OCI-LY7 (cell line): ENCODE measurements at regions not wholly inside any gene's neighbourhood (a gene's known extent, or its start where the extent isn't known, plus 50 kb on each side); places are given as distances from the start of the nearest gene placed in this dataset.

Experiments
- BruUV-seq: library from RNA; stranded (reverse); fragments of 400-500 nt; replicated peaks from 2 replicates; lab custom pipeline; 2021; lab: Mats Ljungman, UMichigan
- CTCF ChIA-PET: fragments of 300-600 bp; sonication (Branson Sonifier 250); formaldehyde crosslinking; loops from one replicate; lab custom pipeline; 2022; ENCODE audit warnings: antibody characterized with exemption; ENCODE audit not compliant: unreplicated experiment; lab: Charles Lee
- POLR2A ChIA-PET: fragments of 300-600 bp; sonication (Branson Sonifier 250); formaldehyde crosslinking; loops from one replicate; lab custom pipeline; 2022; ENCODE audit warnings: antibody characterized with exemption; lab: Charles Lee
- DNase-seq: peaks from one replicate; pipeline ENCODE4 v3.0.0-alpha.2; 2015; ENCODE audit warnings: low spot score
- H2AFZ ChIP-seq: fragments of 200-600 bp; sonication (generic), shearing (Covaris generic); 2 replicates; pipeline ENCODE4 v1.6.1; 2014; ENCODE audit warnings: mild to moderate bottlenecking, antibody characterized with exemption, low read length, moderate library complexity
- H3K27ac ChIP-seq: fragments of 200-600 bp; sonication (generic); 2 replicates; pipeline ENCODE4 v1.5.1; 2014; ENCODE audit warnings: mixed run types, low read depth, mild to moderate bottlenecking, moderate library complexity, low read length, inconsistent platforms; ENCODE audit not compliant: poor library complexity, severe bottlenecking
- H3K36me3 ChIP-seq: fragments of 200-600 bp; sonication (generic); 2 replicates; pipeline ENCODE4 v1.6.1; 2014; ENCODE audit warnings: mild to moderate bottlenecking, antibody characterized with exemption, low read length, moderate library complexity, mixed read lengths; ENCODE audit not compliant: insufficient read depth
- H3K4me1 ChIP-seq: fragments of 200-600 bp; sonication (generic); 2 replicates; pipeline ENCODE4 v1.5.1; 2014; ENCODE audit warnings: mild to moderate bottlenecking, low read length; ENCODE audit not compliant: insufficient read depth, poor library complexity, severe bottlenecking
- H3K4me2 ChIP-seq: fragments of 200-600 bp; sonication (generic); 2 replicates; pipeline ENCODE4 v1.6.1; 2014; ENCODE audit warnings: mild to moderate bottlenecking, low read length
- H3K4me3 ChIP-seq: fragments of 200-600 bp; sonication (generic); 2 replicates; pipeline ENCODE4 v1.5.1; 2014; ENCODE audit warnings: mild to moderate bottlenecking, low read depth, low read length; ENCODE audit not compliant: poor library complexity, severe bottlenecking
- H3K79me2 ChIP-seq: fragments of 200-600 bp; sonication (generic); 2 replicates; pipeline ENCODE4 v1.6.1; 2016; ENCODE audit warnings: low read depth, mild to moderate bottlenecking, low read length, moderate library complexity, mixed read lengths; ENCODE audit not compliant: insufficient read depth
- H3K9me2 ChIP-seq: fragments of 200-600 bp; sonication (generic); 2 replicates; pipeline ENCODE4 v1.6.1; 2016; ENCODE audit warnings: mild to moderate bottlenecking, low read length, mixed read lengths; ENCODE audit not compliant: insufficient read depth
- H3K9me3 ChIP-seq: fragments of 200-600 bp; sonication (generic); 2 replicates; pipeline ENCODE4 v1.6.1; 2014; ENCODE audit warnings: mild to moderate bottlenecking, mixed run types, low read length, mixed read lengths
- H4K20me1 ChIP-seq: fragments of 200-600 bp; sonication (generic); 2 replicates; pipeline ENCODE4 v1.6.1; 2014; ENCODE audit warnings: mild to moderate bottlenecking, antibody characterized with exemption, low read length, moderate library complexity, mixed read lengths; ENCODE audit not compliant: insufficient read depth
- EZH2phosphoT487 ChIP-seq: fragments of 200-600 bp; sonication (generic); IDR thresholded peaks from 2 replicates; pipeline ENCODE4 v1.6.1; 2018; ENCODE audit warnings: low read depth, borderline replicate concordance, mild to moderate bottlenecking, mixed run types, antibody characterized with exemption, low read length, moderate library complexity, mixed read lengths
- intact Hi-C: fragments of 100-400 bp; cut with micrococcal nuclease; formaldehyde crosslinking; loops from one replicate; pipeline ENCODE4 v1.10.0; 2022; ENCODE audit not compliant: unreplicated experiment
- TF ChIP-seq, protein P1 (sequence below): fragments of 200-600 bp; sonication (generic); conservative IDR thresholded peaks from 2 replicates; pipeline ENCODE4 v1.5.1; 2014; ENCODE audit warnings: mild to moderate bottlenecking, antibody characterized with exemption, low read length, moderate library complexity, mixed read lengths

DNA sequence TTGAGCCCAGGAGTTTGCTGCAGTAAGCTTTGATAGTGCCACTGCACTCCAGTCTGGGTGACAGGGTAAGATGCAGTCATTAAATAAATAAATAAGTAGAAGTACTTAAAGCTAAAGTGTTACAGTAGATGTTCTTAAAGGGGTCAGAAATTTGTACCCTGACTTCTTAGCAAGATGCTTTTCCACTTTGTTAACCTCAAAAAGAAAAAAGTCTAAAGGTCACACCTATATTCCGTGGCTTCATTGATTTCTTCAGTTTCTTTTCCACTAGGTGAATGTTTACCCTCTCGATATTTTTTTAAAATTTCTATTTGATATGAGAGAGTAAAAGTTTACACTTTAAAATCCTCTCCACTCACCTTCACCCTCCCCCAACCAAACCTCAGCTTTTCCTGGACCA lies 64.3 kb upstream of the PLEKHA5 start:
- DNase-seq, result no peak
- Histone ChIP-seq H3K4me1 (no peaks in the 10 kb centered on the region), H3K4me2 (no peak overlapping the region), H3K79me2 (no peaks in the 10 kb centered on the region), H3K9me2 (no peaks in the 10 kb centered on the region), H3K9me3 (no peaks in the 10 kb centered on the region), H2AFZ (no peak overlapping the region), H3K27ac (no peak overlapping the region), H3K36me3 (no peaks in the 10 kb centered on the region), H4K20me1 (no peaks in the 10 kb centered on the region), H3K4me3 (no peak overlapping the region)
- TF ChIP-seq, protein P1, sequence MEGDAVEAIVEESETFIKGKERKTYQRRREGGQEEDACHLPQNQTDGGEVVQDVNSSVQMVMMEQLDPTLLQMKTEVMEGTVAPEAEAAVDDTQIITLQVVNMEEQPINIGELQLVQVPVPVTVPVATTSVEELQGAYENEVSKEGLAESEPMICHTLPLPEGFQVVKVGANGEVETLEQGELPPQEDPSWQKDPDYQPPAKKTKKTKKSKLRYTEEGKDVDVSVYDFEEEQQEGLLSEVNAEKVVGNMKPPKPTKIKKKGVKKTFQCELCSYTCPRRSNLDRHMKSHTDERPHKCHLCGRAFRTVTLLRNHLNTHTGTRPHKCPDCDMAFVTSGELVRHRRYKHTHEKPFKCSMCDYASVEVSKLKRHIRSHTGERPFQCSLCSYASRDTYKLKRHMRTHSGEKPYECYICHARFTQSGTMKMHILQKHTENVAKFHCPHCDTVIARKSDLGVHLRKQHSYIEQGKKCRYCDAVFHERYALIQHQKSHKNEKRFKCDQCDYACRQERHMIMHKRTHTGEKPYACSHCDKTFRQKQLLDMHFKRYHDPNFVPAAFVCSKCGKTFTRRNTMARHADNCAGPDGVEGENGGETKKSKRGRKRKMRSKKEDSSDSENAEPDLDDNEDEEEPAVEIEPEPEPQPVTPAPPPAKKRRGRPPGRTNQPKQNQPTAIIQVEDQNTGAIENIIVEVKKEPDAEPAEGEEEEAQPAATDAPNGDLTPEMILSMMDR, result no peak
- no peak for TF ChIP-seq EZH2phosphoT487
- ChIA-PET POLR2A (interaction anchor here (1.0 to 1.1 kb wide), 2 partner anchors 8 to 69 kb away, joined by 4 read pairs; no protein-coding TSS in a partner anchor), CTCF (no interaction called here)
- intact Hi-C loops, result no loop called here
- BruUV-seq, result no TSS peak

DNA sequence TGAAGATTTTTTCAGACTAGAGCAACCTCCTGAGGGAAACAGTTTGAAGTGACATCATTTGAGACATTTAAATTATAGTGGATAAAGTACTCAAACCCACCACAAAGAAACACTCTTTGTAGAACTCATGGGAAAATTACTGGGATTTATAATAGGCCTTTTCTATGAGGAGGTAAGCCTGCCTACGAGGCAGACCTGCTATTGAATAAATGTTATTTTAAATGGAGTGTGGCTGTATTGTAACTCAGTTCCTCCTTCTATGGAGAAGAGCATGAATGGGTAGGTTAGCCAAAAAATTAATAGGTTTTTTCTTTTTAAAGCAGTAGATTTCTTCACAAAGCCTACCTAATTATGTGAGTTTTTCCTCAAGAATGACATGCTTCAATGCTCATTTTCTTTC lies 63.7 kb upstream of the PLEKHA5 start:
- Histone ChIP-seq H2AFZ (no peak overlapping the region), H3K4me3 (no peak overlapping the region), H3K36me3 (no peaks in the 10 kb centered on the region), H3K79me2 (no peaks in the 10 kb centered on the region), H3K4me2 (no peak overlapping the region), H3K27ac (no peak overlapping the region), H3K4me1 (no peaks in the 10 kb centered on the region), H3K9me3 (no peaks in the 10 kb centered on the region), H4K20me1 (no peaks in the 10 kb centered on the region), H3K9me2 (no peaks in the 10 kb centered on the region)
- CTCF ChIA-PET, result no interaction called here
- TF ChIP-seq EZH2phosphoT487, result no peak
- TF ChIP-seq, protein P1, result no peak
- no peak for DNase-seq
- intact Hi-C loops, result no loop called here
- no TSS peak for BruUV-seq
- POLR2A ChIA-PET, result interaction anchor here (0.6 to 1.0 kb wide), 2 partner anchors 9 to 69 kb away, joined by 3 to 4 read pairs; no protein-coding TSS in a partner anchor

DNA sequence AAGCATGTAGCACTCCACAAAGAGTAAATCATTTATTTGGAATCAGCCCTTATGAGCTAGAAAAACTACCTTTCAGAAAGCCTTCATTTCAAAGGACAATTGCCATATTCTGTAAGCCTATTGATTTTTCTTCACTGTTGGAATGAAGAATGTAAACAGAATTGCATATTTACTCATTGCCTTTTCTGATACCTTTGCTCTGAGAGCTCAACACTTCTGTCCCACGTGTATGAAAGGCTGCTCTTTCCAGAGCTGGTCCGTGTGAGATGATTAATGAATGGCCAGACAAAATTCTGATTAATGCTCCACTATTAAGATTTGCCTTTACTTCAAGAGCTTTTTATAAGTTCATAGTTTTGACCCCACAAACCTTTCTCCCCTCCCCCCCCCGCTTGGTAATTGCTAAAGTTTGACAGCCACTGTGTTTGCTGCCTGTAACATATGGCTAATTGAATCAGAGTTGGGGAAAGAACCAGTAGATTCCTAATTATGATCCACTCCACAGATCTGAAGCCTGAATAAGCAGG lies 63.0 kb upstream of the PLEKHA5 start:
- no peak overlapping the region for H2AFZ ChIP-seq
- no peak overlapping the region for H3K4me3 ChIP-seq
- no peak for DNase-seq
- intact Hi-C loops, result no loop called here
- no peak overlapping the region for H3K27ac ChIP-seq
- TF ChIP-seq, protein P1, result no peak
- no peak for TF ChIP-seq EZH2phosphoT487
- ChIA-PET POLR2A (no interaction called here), CTCF (no interaction called here)
- H3K79me2 ChIP-seq, result no peaks in the 10 kb centered on the region
- BruUV-seq, result no TSS peak
- H4K20me1 ChIP-seq, result no peaks in the 10 kb centered on the region
- H3K9me3 ChIP-seq, result no peaks in the 10 kb centered on the region
- no peaks in the 10 kb centered on the region for H3K36me3 ChIP-seq
- H3K9me2 ChIP-seq, result no peaks in the 10 kb centered on the region
- H3K4me1 ChIP-seq, result no peaks in the 10 kb centered on the region
- no peak overlapping the region for H3K4me2 ChIP-seq
